Vagina (tissue), 2 donors: ENCODE measurements at regions not wholly inside any gene's neighbourhood (a gene's known extent, or its start where the extent isn't known, plus 50 kb on each side); places are given as distances from the start of the nearest gene placed in this dataset.

Experiments used
- CTCF ChIP-seq, 3 experiments: fragments of 450-650 bp in 2 of 3; fragments of 200-600 bp in 1 of 3; sonication (generic) in 1 of 3; IDR thresholded peaks; one replicate each; pipeline ENCODE4 v1.5.1; 2017 to 2019; ENCODE audit warnings: antibody characterized with exemption in 3 of 3, mild to moderate bottlenecking in 2 of 3, moderate library complexity in 2 of 3
- POLR2A ChIP-seq, 2 donors: fragments of 450-650 bp; IDR thresholded peaks; one replicate each; pipeline ENCODE4 v1.6.1; 2017; ENCODE audit warnings: antibody characterized with exemption in 2 of 2, mild to moderate bottlenecking in 2 of 2, moderate library complexity in 2 of 2

- no peak for TF ChIP-seq CTCF (IDR thresholded peaks at IDR 0.05)
- TF ChIP-seq POLR2A (IDR thresholded peaks at IDR 0.05) = no peak
These were observed 154.5 kb downstream of the TMEM168 start for GRCh38 chr7:112635742-112636141.
